Activated T-cell treated with anti-CD3 and anti-CD28 coated beads for 4 hours (primary cell): ENCODE measurements at regions not wholly inside any gene's neighbourhood (a gene's known extent, or its start where the extent isn't known, plus 50 kb on each side); places are given as distances from the start of the nearest gene placed in this dataset.

ENCODE experiments used
- DNase-seq: peaks from one replicate; pipeline ENCODE4 v3.0.0-alpha.2; 2020

DNA sequence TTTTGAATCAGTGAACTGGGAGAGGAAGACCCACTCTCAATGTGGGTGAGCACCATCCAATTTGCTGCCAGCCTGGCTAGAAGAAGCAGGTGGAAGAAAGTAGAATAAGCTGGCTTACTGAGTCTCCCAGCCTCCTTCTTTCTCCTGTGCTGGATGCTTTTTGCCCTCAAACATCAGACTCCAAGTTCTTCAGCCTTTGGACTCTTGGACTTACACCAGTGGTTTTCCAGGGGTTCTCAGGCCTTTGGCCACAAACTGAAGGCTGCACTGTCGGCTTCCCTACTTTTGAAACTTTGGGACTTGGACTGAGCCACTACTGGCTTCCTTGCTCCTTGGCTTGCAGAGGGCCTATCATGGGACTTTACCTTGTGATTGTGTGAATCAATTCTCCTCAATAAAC is 804.2 kb upstream of the SLITRK1 start:
- no peak for DNase-seq

DNA sequence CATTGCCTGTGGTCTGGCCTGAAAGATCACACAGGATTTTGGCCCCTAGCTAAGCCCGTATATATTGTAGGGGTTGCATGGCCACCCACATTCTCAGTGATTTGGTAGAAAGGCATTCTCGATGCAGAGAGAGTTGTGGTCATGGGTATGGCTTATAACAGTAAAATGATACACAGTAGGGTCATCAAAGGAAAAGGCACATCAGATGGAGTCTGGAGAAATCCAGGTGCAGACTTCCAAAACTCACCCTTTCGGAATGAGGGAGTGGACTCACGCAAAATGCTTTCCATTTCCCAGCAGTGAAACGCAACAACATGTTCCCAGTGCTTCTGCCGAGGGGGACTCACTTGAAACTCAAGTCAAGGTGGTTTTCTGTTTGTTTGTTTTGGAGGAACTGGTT is 802.5 kb upstream of the SLITRK1 start:
- DNase-seq = no peak

DNA sequence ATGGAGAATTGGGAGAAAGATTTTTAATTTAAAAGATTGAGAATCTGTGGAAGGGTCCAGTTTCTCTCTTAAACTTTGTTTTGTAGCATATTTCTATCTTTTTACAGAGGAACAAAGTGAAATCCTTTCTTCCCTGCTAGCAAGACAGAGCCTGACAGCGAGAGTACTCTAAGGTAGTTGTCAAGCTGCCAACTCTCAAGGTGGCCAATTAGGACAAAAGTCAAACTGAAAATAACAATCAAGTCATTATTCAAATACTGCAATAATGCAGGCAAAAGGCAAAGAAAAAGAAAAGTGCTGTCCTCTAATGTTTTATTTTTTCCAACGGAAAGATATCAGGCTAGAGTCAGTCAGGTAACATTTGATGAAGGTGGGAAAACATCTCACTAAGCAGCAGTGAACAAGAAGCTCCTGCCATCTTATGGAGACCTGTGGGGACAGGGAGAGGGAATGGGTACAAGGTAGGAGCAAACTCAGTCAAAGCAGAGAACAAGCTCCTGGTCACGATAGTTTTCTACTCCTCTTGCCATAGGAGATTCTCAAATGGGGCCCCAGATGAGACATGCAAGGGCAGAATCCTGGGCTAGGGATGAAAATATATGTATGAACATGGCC is 801.9 kb upstream of the SLITRK1 start:
- DNase-seq = no peak

DNA sequence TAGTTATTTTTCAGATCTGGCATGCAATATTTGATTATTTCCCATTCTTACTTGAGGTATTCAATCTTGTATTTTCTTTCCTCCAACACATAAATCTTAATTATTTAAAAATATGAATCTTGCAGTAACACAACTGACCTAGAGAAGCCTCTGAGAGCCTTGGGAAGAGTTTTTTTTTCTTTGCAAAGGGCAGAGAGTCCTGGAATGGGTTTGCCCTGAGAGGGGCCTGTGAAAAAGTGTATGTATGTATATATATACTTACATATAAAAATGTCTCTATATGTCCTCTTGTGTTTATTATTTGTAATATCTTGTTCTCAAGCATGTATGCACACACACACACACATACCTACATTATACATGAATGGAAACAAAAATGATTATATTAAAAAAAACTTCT is 801.2 kb upstream of the SLITRK1 start:
- no peak for DNase-seq

DNA sequence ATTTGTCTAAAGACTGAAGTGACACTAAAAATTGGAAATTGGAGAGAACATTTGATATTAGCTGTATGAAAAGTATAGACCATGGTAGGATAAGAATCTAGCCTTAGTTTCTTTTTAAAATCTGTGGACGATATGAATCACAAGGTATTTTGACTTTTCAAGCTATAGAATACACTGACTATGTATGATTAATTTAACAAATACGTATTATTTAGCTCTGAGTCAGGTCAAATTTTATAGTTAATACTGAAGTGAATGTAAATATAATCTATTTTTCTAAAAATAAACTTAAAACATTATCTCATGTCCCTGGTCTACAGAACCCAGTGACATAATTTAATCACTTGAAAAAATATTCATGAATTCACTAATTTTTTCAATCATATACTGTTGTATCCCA is 795.6 kb upstream of the SLITRK1 start:
- DNase-seq = no peak

DNA sequence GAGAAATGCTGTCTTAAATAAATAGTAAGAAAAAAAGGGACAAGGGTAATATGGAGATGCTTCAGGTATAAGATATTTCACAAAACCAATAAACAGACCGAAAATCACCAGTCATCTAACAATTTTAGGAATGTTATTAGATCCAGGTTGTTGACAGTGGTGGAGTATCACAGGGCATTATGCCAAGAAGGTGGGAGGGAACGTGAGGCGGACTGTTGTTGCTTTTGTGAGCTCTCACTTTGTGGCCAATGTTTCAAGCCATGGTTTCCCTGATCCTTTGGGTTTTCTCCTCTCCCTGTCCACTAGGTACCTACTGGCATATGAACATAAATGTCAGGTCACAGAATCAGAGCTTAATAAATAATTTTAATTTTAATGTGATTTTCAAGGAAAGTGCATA is 790.3 kb upstream of the SLITRK1 start:
- DNase-seq = no peak

DNA sequence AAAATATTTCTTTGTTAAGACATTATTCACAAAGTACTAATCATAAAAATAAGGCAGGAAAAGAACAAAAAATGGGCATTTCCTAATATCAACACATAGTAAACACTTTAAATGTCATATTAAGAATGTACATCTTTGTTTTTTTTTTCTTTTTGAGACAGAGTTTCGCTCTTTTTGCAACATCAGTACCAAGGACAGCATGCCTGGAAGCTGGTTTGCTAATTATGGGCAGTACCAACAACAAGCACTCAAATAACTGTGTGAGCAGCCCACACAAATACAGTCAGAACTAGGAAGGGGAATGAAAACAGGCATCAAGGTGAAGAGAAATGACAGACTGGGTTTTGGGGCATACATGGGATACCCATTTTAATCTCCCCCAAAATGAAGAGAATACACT is 788.0 kb upstream of the SLITRK1 start:
- no peak for DNase-seq

DNA sequence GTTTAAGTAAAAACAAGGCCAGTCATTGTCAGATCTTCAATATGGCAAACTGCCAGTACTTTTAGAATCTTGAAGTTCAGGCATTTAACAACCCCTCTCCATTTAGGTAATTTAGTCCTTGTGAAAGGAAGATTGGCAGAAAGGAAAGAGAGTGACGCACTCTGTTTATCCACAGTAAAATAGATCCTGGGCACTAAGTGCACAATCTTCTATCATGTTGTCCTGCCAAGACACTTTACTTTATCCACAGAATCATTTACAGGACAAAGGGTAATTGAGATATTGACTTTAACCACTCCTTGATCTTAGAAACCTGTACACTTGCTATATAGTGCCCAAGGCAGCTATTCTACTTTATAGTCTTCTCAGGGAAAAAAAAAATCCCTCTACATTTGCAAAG is 786.4 kb upstream of the SLITRK1 start:
- DNase-seq = no peak

DNA sequence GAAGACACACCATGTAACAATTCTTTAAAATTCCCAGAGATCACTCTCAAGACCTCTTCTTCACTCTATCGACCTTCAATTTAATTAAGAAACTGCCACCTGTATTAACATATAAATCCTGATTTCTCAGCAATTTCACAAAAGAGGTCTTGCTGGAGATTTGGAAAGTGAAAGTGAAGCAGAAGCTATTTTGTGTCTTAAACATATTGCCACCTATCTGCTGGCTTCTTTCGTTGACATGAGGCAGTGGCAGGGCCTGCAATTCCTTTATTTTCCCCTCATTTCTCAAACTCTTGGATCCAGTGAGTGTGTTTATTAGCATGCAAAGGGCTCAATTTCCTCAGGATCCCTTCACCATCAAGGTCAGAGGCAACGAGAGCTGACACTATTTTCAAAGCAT is 780.2 kb upstream of the SLITRK1 start:
- DNase-seq = no peak

DNA sequence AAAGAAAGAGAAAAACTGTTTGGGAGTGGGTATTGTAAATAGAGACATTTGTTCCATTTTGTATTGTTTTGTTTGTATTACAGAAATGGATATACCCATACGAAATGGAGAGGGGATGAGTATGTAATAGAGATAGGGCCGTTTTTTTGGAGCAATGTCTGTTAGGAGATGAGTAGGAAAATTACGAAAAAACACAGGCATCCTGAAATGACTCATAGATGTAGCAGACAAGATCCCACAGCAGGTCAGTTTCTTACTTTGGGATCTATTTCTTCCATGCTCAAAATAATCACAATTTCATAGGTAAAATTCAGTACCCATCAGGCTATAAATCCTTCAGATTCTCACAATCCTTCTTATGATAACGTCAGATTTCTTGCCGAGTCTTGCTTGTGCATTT is 779.4 kb upstream of the SLITRK1 start:
- no peak for DNase-seq

DNA sequence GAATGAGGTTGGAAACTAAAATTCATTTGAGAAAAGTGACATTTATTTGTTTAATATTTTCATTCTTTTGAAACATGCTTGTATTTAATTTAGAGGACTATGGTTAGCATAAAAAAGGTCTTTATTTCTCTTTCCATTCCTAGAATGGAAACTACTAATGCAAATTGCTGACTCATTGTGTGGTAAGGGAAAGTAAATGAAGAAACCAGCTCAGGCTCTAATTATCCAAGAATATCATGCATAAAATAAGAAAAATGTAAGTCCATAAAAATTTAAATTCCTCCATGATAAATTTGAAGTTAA is 777.0 kb upstream of the SLITRK1 start:
- no peak for DNase-seq

DNA sequence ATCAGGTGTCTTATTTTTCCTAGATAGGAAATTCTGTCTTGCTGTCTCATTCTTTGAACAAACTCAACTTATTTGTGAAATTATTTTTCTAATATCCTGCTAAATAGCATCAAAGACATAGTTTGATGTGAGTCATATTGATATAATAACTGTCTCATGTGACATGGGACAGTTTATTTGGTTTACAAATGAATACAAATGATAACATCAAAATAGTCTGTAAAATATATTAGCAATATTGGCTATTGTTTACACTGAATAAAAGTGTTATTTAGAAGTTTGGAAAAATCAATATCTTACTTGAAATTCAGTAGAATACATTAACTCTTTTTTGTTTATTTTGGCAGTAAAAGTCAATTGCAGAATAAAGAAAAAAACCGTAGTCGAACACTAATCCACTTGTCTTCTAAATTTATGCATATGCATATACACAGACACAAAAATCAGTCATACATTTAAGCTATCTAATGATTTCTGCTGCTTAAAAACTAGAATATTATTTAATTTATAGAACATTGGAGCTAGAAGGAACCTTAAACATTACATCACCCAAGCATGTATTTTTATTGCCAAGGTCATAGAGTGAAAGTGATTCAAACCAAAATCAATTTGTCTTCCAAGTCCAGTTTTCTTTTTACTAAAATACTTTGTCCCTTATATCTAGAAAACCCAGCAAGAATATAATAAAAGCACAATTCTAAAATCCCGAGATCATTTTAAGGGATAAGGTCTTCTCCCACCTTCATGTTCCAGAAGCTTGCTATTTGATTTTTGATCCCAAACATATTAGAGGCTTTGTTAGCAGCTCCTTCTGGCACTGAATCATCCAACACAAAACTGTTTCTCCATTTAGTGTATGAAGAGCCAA is 776.5 kb upstream of the SLITRK1 start:
- no peak for DNase-seq

DNA sequence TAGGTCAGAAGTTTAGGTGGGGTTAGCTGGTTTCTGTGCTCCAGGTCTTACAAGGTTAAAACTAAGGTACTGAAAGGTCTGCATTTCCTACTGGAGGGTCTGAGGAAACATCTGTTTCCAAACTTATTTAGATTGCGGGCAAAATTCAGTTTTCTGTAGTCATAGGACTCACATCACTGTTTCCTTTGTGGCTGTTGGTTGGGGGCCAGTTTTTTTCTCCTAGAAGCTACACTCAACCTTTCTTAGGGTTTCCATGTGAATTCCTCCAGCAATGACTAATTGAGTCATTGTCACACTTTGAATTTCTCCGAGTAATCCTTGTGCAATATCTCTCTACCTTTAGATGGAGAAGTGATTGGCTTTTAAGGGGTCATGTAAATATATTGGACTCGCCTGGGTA is 773.4 kb upstream of the SLITRK1 start:
- DNase-seq = no peak

DNA sequence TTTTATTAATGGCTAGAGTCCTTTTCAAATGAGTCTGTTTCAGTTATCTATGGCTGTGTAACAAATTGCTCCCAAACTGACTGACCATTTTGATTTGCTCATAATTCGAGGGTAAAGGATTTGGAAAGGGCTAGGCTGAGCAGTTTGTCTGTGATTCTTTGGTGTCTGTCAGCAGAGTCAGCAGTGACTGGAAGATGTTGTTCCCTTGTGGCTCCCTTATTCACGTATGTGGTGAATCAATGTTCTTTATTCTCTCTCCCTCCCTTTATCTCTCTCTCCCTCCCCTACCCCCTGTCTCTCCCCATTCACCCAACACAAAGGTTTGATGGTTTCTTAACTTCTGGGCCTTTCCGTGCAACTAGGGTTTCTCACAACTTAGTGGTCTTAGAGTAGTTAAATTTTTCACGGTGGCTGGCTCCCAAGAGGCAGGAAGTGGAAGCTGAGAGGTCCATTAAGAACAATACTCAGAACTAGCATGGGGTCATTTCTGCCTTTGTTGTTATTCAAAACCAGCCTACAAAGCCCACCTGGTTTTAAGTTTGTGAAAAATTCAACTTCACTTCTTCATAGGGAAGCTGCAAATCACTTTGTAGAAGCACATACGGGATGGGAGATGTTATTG is 772.5 kb upstream of the SLITRK1 start:
- DNase-seq = no peak

DNA sequence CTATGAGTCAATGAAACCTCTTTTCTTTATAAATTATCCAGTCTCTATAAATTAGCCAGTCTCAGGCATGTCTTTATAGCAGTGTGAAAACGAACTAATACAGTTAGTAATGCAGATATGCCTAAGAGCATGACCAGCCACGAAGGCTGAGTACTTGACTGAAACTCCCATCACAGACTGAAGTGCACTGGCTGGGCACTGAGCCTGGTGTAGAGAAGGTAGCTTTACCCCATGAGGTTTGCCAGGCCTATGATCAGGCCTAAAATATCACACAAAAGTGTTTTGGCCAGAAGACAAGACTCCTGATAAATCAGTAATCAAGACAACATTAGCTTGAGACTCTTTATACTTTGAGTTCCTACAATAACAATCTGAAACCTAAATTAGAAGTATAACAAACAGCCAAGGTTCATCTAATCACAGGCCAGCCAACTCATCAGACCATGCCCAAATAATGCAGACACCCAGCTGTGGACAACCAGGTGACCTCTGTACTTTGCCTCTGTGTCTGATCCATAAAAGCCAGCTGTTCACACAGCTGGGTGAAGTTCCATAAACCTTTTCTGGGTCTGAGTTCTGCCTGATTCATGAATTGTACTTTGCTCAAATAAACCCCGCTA is 771.8 kb upstream of the SLITRK1 start:
- no peak for DNase-seq

DNA sequence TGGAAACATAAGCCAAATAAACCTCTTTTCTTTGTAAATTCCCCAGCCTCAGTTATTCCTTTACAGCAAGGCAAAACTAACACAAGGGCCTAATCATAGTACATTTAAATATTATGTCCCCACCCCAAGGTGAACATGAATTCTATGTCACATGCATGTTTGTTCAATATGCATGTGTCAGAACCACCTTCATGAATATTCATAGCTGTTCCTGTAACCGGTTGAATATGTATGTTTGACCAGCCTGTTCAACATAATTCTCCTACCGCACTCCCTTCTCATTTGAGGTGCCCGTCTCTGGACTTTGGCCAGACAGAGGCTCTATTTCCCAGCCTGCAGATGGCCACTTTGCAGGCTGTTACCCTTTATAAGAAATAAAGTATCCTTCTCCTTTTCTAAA is 769.4 kb upstream of the SLITRK1 start:
- no peak for DNase-seq

DNA sequence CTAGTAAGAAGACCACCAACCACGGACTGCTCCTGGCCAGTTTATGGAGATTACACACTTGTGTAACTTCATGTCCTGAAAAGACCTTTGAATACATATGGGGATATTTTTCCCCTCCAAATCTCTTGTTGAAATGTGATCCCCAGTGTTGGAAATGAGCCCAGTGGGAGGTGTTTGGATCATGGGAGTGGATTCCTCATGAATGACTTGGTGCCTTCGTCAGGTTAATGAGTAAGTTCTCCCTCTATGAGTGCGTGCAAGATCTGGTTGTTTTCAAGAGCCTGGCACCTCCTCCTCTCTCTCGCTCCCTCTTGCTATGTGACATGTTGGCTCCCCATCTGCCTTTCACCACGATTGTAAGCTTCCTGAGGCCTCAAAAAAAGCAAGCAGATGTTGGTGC is 769.0 kb upstream of the SLITRK1 start:
- no peak for DNase-seq

DNA sequence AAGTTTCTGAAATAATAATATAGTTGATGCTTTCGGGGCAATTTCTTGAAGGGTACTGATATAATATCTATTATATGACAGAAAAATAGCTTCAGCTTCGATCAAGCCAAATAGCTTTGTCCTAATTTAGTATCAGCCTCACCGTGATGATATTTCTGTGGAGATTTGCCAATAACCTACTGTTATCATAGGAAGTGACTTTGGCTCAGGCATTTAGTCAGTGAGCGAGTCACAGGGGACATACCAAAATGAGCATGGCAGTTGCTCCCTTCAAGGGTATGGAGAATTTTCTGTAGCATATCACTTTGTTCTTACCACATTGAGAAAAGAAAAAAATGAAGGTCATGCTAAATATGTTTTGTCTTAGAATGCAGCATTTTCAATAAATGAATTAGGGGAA is 767.6 kb upstream of the SLITRK1 start:
- DNase-seq = no peak

DNA sequence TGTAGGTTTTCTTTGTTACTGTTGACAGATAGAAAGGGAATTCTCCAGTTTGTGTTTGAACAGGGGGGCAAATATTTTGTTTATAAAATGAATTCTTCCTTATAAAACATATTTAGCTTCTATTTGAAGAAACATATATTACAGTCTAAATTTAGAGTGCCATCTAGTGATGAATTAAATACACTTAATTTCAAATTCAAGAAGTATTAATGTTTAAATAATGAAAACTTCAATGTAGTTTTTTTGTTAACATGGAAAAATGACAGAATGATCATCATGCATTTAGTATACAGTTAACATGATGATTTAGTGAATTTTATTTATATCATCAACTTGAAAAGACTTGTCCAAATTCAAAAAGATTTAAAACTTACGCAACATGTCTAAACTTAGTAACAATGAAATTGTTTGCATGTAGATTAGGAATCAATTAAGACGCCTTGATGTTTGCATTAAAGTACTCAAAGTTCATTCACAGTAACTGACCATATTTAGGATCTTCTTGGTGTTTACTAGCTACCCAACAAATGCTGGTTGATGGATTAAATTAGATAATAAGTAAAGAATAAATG is 765.9 kb upstream of the SLITRK1 start:
- DNase-seq = no peak

DNA sequence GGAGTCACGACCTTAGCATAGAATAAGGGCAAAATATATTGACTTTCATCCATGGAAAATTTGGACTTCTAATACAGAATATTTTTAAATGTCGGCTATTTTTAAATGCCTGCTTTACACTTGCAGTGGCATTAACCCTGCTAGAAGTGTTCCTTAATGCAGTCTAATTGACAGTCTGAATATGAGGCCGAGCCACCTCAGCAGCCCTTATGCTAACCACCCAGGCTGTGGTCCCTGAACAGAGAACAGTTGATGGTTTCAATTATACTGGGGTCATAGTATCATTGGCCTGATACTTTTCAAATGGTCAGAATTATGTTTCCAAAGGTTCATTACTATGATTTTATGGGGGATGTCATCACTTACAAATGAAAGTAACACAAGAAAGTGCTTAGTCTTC is 764.7 kb upstream of the SLITRK1 start:
- no peak for DNase-seq

DNA sequence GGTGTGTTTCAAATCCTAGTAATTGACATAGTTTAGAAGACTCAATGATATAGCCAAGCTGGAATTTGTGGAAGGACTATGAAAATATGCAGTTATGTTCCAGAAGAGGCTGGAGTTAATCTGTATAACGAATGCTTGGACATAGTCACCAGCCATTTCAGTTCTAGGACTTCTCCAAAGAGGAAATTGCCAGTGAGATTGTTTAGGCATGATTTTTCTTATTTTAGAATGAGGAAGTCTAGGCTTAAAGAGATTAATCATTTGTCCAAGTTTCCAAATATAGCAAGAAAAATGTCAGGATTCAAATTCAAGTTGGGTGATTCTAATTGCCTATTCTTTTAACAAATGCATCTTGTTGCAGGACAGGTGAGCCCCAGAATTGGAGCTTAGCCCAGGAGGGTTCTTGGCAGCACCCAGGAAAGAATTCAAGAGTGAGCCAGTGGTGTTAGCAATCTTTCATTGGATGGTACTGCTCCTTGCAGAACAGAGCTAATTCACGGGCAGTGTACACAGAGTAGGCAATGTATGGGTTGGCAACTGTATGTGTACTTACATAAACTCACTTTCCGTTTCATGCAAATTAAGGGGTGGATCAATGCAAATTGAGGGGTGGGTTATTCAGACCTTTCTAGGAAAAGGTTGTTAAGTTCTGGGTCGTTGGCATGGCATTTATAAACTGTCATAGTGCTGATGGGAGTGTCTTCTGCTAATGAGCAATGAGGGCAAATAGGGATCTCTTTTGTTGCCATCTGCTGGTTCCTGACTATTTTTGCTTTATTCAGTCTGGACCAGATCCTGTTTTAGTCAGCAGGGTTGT is 763.1 kb upstream of the SLITRK1 start:
- DNase-seq = no peak

DNA sequence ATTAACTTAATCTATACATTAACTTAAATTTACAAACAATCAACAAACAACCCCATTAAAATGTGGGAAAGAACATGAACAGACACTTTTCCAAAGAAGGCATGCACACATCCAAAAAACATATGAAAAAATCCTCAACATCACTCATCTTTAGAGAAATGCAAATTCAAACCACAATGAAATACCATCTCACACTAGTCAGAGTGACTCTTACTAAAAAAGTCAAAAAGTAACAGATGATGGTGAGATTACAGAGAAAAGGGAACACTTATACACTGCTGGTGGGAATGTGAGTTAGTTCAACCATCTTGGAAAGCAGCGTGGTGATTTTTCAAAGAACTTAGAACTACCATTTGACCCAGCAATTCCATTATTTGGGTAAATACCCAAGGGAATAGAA is 759.2 kb upstream of the SLITRK1 start:
- no peak for DNase-seq

DNA sequence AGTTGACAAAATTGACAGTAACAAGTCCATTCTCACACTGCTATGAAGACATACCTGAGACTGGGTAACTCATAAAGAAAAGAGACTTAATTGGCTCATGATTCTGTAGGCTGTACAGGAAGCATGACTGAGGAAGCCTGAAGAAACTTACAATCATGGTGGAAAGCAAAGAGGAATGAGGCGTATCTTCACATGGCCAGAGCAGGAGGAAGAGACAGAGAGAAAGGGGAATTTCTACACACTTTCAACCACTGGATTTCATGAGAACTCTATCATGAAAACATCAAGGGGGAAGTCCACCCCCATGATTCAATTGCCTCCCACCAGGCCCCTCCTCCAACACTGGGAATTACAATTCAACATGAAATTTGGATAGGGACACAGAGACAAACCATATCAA is 758.4 kb upstream of the SLITRK1 start:
- no peak for DNase-seq
